GM19043 (cell line): ENCODE measurements at regions not wholly inside any gene's neighbourhood (a gene's known extent, or its start where the extent isn't known, plus 50 kb on each side); places are given as distances from the start of the nearest gene placed in this dataset.
"Not testable (repeated sequence)": the region's sequence is repeated elsewhere in the genome, so short reads cannot be mapped to it uniquely, and the experiment has no call there.

Experiments used
- ATAC-seq: cut with Tn5 transposase; IDR thresholded peaks from one replicate; pipeline ENCODE4 v1.9.1; 2021; ENCODE audit warnings: low read depth; ENCODE audit not compliant: unreplicated experiment

DNA sequence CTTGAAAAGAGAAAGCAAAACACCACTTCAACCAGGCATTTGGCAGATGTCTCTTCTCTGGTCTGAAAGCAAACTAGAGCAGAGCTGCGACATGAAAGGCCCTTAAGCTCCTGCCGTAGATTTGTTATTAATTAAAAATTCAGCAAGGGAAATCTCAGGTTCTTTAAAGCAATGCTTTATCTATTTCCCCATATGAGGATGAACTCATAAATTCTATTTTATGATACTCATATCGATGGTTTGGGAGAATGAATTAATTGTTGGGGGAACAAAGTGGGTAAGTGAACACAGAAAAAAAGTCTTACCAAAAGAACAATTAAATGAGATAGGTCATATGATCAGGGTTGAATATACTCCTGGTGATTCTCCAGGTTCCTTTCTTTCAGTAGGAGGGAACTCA lies 464.7 kb upstream of the SLC35B3 start:
- ATAC-seq: no peak

DNA sequence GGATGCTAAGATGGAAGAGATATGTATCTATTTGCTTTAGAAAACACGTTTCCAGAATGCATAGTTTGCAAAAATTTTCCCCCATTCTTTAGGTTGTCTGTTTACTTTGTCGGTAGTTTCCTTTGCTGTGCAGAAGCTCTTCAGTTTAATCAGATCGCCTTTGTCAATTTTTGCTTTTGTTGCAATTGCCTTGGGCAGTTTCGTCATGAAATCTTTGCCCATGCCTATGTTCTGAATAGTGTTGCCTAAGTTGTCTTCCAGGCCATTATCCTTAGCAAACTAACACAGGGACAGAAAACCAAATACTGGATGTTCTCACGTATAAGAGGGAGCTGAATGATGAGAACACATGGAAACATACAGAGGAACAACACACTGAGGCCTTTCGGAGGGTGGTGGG lies 454.2 kb upstream of the SLC35B3 start:
- no peak for ATAC-seq

DNA sequence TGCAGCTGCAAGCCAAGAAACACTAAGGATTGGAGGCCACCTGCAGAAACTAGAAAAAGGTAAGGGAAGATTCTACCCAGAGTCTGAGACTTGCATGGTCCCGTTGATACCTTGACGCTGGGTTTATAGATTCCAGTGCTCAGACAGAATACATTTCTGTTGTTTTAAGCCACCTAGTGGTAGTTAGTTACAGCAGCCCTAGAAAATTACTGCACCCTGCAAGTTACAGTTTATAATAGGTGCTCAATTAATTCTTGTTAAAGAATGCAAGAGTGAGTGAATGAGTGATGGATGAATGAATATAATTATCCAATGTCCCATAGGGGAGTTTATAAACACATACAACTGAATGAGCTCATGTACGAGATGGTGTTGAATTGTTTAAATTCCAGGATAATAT lies 453.1 kb upstream of the SLC35B3 start:
- no peak for ATAC-seq

DNA sequence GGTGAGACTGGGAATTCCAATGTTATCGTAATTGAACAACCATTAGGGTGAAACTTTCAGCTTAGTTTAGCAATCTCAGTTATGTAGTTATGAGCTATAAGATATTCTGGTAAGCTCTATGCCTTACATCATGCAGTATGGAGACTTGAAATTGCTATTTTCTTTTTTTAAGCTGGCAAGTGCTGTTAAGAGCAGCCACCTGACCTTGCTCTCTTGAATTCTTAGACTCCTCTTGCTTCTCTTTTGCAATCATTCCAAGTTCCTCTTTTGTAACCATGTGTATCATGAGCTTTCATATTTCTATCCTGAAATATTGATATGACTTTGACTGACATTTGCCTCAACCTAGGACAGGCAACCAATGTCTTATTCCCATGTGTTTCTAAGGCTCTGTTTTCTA lies 446.3 kb upstream of the SLC35B3 start:
- no peak for ATAC-seq

DNA sequence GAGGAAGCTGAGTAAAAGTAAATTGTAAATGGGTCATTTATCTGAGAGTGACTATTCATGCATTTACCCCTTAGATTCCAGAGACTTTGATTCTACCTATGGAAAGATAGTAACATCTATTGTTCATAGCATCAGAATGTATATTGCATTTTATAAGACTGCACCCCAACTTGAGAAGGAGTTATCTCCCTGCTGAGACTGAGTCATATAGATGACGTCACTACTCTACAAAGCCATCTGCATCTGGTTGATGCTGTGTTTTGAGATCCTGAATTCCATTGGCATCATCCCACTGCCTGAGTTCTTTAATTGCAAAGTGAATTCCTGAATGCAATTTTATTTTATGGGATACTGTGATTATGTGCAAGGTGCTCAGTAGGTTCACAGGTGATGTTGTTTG lies 444.0 kb upstream of the SLC35B3 start:
- no peak for ATAC-seq

DNA sequence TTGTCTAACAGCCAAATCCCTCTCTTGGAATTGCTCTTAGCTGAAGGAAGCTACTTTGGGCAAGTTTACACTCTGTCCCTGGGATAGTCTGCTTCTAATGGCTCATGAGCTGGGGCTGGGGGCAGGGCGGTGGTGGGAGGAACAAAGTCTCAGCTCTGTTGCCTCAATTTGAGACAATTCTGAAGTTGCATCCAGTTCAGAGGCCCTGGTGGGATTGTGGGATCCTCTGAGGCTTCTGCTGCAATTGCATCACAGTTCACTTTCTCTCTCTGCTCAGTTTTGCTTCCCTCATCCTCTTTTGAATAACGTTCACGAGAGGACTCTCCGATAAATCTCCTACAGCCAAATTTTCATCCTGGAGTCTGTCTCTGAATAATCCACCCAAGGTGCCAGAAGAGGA lies 440.6 kb upstream of the SLC35B3 start:
- ATAC-seq: no peak

DNA sequence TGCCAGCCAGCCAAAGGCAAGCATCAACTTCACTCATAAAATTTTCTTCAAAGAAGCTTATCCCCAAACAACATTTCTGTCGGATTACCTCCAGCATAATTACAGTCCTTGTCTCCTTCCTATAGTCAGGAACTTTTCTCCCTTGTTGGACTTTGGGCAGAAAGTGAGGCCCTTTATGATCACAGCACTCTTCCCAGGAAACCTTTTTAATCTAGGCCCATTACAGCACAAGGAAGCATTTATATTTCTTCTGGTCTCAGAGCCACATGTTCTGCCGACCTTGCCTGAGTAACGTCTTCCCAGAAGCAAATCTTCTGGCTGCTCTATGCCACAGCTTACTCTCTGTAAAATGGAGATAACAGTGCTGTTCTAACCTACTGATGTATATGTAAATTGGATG lies 437.2 kb upstream of the SLC35B3 start:
- no peak for ATAC-seq

DNA sequence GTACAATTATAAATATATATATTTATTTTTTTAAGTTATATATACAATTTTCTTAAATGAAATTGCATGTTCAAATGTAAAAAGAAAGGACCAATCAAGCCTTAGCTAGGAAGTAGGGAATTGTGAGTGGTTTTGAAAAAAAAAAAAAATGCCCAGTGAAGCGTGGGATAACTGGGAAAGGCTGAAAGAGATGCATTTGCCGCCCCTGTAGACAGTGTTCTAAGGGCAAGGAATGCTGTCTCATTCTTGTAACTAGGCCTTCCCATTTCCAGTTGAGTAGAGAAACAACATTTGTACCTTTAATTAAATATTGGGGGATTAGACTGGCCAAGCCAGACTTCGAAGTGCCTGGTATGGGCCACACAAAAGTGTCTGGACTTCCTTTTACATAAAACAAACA lies 430.1 kb upstream of the SLC35B3 start:
- ATAC-seq: no peak

DNA sequence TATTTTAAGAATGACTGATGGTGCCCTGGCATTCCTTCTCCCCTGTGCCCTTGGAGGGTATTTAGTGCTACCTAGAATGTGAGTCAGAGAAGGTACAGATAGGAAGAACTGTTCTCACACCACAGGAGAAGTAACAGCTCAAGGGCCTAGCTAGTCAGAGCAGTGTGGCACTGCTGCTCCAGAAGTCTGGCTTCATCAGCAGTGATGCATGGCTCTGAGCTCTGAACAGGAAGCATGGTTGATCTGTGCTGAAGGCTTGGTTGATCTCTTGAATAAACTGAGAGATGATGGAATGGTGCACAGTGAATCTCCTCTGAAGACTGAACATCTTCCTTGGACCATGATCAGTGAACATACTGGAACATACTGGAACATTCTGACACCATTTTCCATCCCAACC lies 425.3 kb upstream of the SLC35B3 start:
- ATAC-seq: no peak

DNA sequence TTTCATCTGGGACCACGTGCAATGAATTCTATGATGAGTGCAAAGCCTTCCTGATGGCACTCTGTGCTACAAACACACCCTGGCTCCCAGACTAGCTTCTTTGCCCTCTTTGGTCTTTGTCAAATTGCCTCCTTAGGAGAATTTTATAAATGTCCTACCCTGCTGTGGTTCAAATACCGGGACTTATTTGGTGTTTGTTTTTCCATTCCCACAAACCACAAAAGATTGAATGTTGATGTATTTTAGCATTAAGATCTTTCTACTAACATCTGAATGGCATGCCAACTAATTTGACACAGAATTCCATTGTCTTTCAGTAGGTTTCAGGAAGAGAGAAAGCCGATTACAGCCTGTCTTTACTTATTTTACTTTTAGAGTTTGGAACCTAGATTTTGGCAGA lies 424.2 kb upstream of the SLC35B3 start:
- no peak for ATAC-seq

DNA sequence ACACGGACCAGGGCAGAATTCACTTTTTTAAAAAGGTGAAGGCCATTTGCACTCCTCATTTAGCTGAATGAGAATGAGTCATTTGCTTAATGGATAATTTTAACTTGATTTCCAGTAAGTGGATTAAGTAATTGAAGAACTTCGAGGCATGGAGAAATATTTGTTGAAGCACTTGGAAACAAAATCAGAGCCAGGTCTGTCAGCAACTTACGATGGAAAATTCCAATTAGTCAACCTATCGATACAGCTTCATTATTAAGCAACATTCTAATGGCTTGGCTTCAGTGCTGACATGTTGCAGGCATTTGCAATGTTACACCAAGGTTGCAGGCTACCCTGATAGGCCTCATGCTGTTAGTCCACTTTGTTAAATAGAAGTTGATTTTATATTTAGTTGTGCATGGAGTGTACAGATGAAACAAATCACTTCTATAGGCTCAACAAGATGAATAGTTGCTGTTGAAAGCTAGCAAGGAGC lies 423.5 kb upstream of the SLC35B3 start:
- no peak for ATAC-seq

DNA sequence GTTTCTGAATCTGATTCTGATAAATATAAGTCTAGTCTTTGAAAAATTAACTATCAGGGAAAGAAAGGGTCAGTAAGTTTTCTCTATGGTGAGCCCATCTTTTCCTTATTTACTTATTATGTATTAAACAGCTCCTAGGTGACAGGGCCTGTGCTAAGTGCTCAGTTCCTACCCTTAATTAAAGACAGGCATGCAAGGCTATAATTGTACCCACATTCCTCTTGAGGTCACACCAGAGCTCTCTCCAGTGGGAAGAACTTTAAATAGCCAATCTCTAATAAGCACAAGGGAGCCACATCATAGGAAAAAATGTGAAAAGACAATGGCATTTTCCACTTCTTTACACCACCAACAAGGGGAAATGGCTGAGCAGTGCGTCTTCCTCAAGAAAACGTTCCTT lies 421.8 kb upstream of the SLC35B3 start:
- ATAC-seq: no peak

DNA sequence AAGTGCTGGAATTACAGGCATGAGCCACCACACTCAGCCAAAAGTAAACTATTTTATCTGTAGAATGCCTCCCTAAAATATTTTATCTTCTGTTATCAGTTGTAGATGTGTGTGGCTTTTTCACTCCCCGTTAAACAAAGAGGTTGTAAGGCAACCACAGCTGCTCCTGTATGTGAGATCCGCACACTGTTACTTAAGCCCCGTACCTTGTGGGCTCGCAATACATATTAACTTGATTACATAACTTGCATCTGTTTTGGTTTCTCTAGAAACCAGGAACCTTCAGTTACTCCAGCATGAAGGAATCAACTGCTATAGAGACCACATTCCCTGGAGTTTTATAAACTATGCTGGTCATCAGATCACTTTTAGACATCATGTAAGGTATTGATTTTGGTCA lies 420.1 kb upstream of the SLC35B3 start:
- ATAC-seq: no peak

DNA sequence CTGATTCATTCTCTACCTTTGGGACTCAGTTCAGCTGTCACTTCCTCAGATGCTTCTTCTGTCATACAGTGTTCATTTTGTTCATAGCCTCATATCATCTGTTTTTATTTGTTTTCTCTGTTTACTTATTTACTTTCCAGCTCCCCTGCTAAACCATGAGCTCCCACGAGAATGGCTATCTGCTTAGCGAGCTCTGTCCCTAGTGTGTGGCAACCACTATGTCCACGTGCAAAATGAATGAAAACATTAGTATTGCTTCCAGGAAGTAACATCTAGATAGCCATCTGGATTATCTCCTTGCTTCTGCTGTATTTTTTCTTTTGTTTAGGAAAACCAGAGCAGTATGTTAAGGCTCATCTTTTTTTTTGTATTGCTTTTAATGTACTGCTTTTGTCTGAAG lies 417.0 kb upstream of the SLC35B3 start:
- ATAC-seq: no peak

DNA sequence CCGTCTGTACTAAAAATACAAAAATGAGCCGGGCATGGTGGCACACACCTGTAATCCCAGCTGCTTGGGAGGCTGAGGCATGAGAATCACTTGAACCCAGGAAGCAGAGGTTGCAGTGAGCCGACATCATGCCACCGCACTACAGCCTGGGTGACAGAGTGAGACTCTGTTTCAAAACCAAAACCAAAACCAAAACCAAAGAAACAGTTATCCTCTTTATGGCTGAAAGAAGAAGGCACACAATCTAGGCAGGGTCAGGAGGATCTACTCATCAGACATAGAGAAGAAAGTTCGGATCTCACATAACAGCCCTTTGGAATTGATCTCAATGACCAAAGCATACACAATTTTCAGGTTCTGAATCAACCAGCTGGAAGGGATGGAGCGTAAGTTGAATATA lies 411.3 kb upstream of the SLC35B3 start:
- not testable (repeated sequence) for ATAC-seq

DNA sequence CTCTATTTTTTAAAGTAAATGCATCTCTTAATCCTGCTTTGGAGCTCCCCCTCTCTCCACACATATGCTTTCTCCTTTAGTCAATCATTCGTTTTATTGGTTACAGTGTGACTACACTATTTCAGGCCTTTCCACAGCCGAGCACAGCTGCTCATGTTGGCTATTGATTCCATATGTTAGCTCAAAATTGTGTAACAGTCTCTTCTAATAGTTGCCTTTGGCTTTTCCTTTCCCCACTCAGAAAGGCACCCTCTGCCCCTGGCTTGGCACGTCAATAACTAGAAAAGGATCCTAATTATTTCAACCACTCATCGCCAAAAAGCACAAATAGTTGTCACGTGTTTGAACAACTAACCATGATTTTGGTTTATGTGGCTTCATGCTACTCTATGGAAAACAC lies 410.3 kb upstream of the SLC35B3 start:
- no peak for ATAC-seq

DNA sequence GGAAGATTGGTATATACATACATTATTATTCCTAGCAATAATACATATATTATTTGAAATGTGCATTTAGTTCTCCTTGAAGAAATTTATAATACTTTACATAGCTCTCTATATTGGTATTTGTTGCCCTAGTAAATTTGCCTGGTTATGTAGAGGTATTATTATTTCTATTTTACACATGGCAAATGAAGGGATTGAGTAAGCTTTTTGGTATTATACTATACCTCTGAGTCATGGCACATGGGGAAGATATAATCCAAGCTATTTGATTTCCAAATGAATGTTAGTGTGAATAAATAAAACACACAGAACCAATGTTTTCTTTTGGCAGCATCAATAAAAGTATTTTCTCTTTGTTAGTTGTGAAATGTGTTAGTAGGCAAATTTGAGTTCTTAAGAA lies 409.6 kb upstream of the SLC35B3 start:
- no peak for ATAC-seq

DNA sequence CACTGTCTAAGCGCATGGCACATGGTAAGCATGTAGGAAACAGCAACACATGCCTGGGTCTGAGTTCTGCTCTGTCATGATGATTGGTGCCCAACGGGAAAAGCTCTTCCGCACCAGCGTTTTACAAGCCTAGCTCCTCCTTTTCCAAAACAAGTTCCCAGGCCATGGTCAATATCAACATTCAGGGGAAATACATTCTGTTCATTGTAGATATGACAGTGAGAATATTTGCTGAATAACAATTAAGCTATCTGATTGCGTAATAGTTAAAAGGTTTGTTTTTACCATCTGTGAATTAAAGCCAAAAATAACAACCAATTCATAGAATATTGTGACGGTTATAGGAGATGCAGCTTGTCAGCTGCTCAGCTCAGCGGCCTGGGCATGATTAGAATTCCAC lies 404.3 kb upstream of the SLC35B3 start:
- ATAC-seq: no peak

DNA sequence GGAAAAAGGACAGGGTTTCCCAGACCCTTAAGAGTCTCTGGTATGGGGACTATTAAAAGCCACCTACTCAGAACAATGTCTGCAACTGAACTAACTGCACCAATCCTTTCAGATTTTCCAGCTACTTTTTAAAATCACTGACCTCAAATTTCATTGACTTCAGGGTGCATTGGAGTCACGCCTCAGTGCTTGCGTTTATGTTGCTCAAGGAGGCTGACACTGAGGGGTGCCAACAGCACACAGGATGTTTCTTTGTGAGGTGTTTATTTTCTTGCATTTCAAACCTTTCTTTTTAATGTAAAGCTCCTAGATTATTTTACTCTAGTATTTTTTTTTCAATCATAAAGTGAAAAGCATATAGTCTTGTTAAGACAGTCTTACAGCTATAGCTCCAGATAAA lies 402.0 kb upstream of the SLC35B3 start:
- no peak for ATAC-seq

DNA sequence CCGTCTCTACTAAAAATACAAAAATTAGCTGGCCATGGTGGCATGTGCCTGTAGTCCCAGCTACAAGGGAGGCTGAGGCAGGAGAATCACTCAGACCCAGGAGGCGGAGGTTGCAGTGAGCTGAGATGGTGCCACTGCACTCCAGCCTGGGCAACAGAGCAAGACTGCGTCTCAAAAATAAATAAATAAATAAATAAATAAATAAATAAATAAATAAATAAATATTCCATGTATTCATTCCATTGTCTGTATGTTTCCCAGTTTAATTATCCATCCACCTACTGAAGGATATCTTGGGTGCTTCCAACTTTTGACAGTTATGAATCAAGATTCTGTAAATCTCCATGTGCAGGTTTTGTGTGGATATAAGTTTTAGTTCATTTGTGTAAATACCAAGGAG lies 397.4 kb upstream of the SLC35B3 start:
- ATAC-seq: not testable (repeated sequence)

DNA sequence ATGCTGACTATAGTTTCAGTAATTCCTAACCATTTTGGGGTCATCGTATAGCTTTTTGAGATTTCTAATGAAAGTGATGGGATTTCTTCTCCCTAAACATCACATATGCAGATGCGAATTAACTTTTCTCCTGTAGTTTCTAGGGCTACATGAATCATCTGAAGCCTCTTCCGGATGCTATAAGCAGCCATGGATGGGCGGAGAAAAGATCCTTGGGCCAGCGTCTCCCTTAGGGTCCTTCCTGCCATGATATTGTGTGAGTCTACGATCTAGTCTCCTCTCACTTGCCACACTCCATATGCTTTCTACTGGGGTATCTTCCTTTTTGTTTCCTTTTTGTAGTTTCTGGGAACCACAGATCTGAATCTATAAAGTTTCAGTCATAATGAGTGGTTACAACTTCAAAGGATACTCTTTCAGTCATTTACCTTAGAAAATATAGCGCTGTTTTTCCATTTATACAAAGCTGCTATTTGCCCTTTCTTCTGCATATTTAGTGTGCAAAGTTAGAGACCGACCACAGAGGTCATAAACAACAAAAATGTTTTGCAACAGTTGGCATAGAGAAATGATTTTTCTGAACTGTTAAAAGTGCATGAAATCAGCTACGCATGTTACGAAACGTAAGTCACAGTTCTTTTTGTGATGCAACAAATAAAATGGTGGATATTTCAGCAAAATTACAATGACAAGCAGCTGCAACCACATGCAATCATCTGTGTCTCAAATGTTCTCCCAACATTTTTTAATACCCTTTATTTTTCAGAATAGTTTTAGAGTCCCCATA lies 396.2 kb upstream of the SLC35B3 start:
- no peak for ATAC-seq

DNA sequence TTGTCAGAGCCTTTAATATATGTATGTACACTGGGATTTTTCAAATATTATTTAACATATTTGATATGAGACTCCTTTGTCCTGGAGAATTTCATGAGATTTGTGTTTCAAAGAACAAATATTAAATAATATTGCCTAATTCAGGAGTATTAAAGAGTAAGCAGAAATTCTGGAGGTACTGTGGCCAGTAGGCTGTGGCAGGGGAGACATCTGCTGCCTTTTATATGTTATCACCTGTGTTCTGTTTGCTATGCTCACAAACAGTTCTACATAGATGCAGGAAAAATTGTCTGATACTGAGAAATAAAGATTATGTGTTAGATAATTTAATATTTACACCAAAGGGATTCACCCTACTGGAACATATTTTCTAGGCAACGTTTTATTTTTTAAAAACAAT lies 395.4 kb upstream of the SLC35B3 start:
- ATAC-seq: no peak

DNA sequence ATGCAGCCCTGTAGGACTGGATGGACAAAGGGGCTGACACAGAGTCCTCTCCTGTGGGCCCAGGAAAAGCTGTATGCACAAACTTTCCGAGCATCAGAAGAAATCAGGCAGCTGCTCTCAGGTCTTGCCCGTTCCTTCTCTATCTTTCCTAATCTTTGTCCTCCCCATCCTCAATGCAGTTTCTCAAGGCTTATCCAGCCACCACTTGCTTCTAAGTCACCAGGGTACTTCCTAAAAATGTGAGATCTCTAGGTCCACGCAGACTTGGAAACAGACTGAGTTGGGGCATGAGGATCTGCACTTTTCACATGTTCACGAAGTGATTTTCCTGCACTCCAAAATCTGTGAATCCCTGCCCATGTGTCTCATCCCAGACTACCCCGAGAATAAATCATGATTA lies 394.5 kb upstream of the SLC35B3 start:
- no peak for ATAC-seq
